H9 (cell line): ENCODE measurements at regions not wholly inside any gene's neighbourhood (a gene's known extent, or its start where the extent isn't known, plus 50 kb on each side); places are given as distances from the start of the nearest gene placed in this dataset.

Source experiments
- DNase-seq: peaks from one replicate; pipeline ENCODE4 v3.0.0-alpha.2; 2017
- H2AFZ ChIP-seq: one replicate; pipeline ENCODE4 v1.6.1; 2013; ENCODE audit warnings: mild to moderate bottlenecking, low read length, control low read depth, moderate library complexity
- H2AK5ac ChIP-seq: 2 replicates; pipeline ENCODE4 v1.6.1; 2013; ENCODE audit warnings: low read length, control low read depth, mixed read lengths; ENCODE audit not compliant: insufficient read length
- H2BK120ac ChIP-seq: one replicate; pipeline ENCODE4 v1.6.1; 2013; ENCODE audit warnings: low read depth, mild to moderate bottlenecking, low read length, control low read depth, inconsistent platforms; ENCODE audit not compliant: poor library complexity, severe bottlenecking
- H2BK12ac ChIP-seq: 2 replicates; pipeline ENCODE4 v1.6.1; 2013; ENCODE audit warnings: low read length, control low read depth, mixed read lengths, low read depth; ENCODE audit not compliant: insufficient read length
- H2BK15ac ChIP-seq: 2 replicates; pipeline ENCODE4 v1.6.1; 2013; ENCODE audit warnings: low read depth, low read length, control low read depth
- H2BK20ac ChIP-seq: one replicate; pipeline ENCODE4 v1.6.1; 2013; ENCODE audit warnings: low read depth, mild to moderate bottlenecking, low read length, control low read depth, inconsistent platforms; ENCODE audit not compliant: poor library complexity, severe bottlenecking
- H2BK5ac ChIP-seq: 2 replicates; pipeline ENCODE4 v1.6.1; 2013; ENCODE audit warnings: low read length, control low read depth, mixed read lengths; ENCODE audit not compliant: insufficient read length
- H3K14ac ChIP-seq: 2 replicates; pipeline ENCODE4 v1.6.1; 2013; ENCODE audit warnings: low read length, control low read depth; ENCODE audit not compliant: insufficient read depth
- H3K18ac ChIP-seq: 2 replicates; pipeline ENCODE4 v1.6.1; 2013; ENCODE audit warnings: low read depth, mild to moderate bottlenecking, mixed read lengths, low read length, control low read depth; ENCODE audit not compliant: insufficient read length
- H3K23ac ChIP-seq: 2 replicates; pipeline ENCODE4 v1.6.1; 2013; ENCODE audit warnings: low read length, control low read depth, mixed read lengths, low read depth; ENCODE audit not compliant: insufficient read length
- H3K23me2 ChIP-seq: 2 replicates; pipeline ENCODE4 v1.6.1; 2013; ENCODE audit warnings: low read depth, mild to moderate bottlenecking, mixed read lengths, low read length, control low read depth; ENCODE audit not compliant: insufficient read length, poor library complexity, severe bottlenecking
- H3K27ac ChIP-seq: 2 replicates; pipeline ENCODE4 v1.5.1; 2013; ENCODE audit warnings: low read length, control low read depth, mixed read lengths, low read depth; ENCODE audit not compliant: insufficient read length
- H3K27me3 ChIP-seq: 2 replicates; pipeline ENCODE4 v1.6.1; 2013; ENCODE audit warnings: low read length, control low read depth, inconsistent platforms; ENCODE audit not compliant: insufficient read depth
- H3K4ac ChIP-seq: 2 replicates; pipeline ENCODE4 v1.6.1; 2013; ENCODE audit warnings: low read depth, mild to moderate bottlenecking, control low read depth, inconsistent platforms, low read length, moderate library complexity
- H3K4me1 ChIP-seq: 2 replicates; pipeline ENCODE4 v1.6.1; 2013; ENCODE audit warnings: low read length, control low read depth, inconsistent platforms; ENCODE audit not compliant: insufficient read depth
- H3K4me2 ChIP-seq: 2 replicates; pipeline ENCODE4 v1.6.1; 2013; ENCODE audit warnings: low read length, control low read depth, mixed read lengths; ENCODE audit not compliant: insufficient read length, insufficient read depth
- H3K56ac ChIP-seq: 2 replicates; pipeline ENCODE4 v1.6.1; 2013; ENCODE audit warnings: low read depth, mild to moderate bottlenecking, mixed read lengths, low read length, control low read depth; ENCODE audit not compliant: insufficient read length
- H3K79me1 ChIP-seq: 2 replicates; pipeline ENCODE4 v1.6.1; 2013; ENCODE audit warnings: low read depth, mild to moderate bottlenecking, moderate library complexity, low read length, control low read depth, inconsistent platforms; ENCODE audit not compliant: insufficient read depth, poor library complexity, severe bottlenecking
- H3K79me2 ChIP-seq: 2 replicates; pipeline ENCODE4 v1.6.1; 2013; ENCODE audit warnings: low read length, control low read depth, inconsistent platforms; ENCODE audit not compliant: insufficient read depth
- H3K9ac ChIP-seq: 2 replicates; pipeline ENCODE4 v1.6.1; 2013; ENCODE audit warnings: low read length, control low read depth, mixed read lengths; ENCODE audit not compliant: insufficient read length; ENCODE audit errors: extremely low read depth
- H3K9me3 ChIP-seq: one replicate; pipeline ENCODE4 v1.6.1; 2013; ENCODE audit warnings: low read depth, low read length, inconsistent platforms; ENCODE audit not compliant: control insufficient read depth
- H3T11ph ChIP-seq: one replicate; pipeline ENCODE4 v1.6.1; 2013; ENCODE audit warnings: mild to moderate bottlenecking, low read length, control low read depth, inconsistent platforms
- H4K20me1 ChIP-seq: one replicate; pipeline ENCODE4 v1.6.1; 2013; ENCODE audit not compliant: control insufficient read depth, insufficient read length, insufficient read depth
- H4K5ac ChIP-seq: 2 replicates; pipeline ENCODE4 v1.6.1; 2013; ENCODE audit warnings: low read depth, mild to moderate bottlenecking, mixed read lengths, low read length, control low read depth; ENCODE audit not compliant: insufficient read length
- H4K8ac ChIP-seq: replicated peaks from 2 replicates; pipeline ENCODE4 v1.6.1; 2013; ENCODE audit warnings: low read length, control low read depth, mixed read lengths, low read depth; ENCODE audit not compliant: insufficient read length
- H4K91ac ChIP-seq: 2 replicates; pipeline ENCODE4 v1.6.1; 2013; ENCODE audit warnings: low read depth, mild to moderate bottlenecking, moderate library complexity, mixed read lengths, low read length, control low read depth; ENCODE audit not compliant: insufficient read length
- H3K27ac Mint-ChIP-seq, 3 experiments: 2 replicates in 2 of 3; 3 replicates in 1 of 3; pipeline ENCODE4 v1.8.0; 2020 to 2021; ENCODE audit warnings: mixed read lengths in 3 of 3, mild to moderate bottlenecking in 1 of 3, moderate library complexity in 1 of 3
- H3K27me3 Mint-ChIP-seq: 2 replicates; pipeline ENCODE4 v1.8.0; 2021; ENCODE audit warnings: low read depth, mild to moderate bottlenecking, moderate library complexity, mixed read lengths
- H3K36me3 Mint-ChIP-seq, 3 experiments: 2 replicates in 2 of 3; 3 replicates in 1 of 3; pipeline ENCODE4 v1.8.0; 2020 to 2021; ENCODE audit warnings: low read depth in 3 of 3, mixed read lengths in 3 of 3; ENCODE audit not compliant: insufficient read depth in 1 of 3
- H3K4me1 Mint-ChIP-seq, 2 experiments: 2 replicates each; pipeline ENCODE4 v1.8.0; 2020; ENCODE audit warnings: mixed read lengths in 2 of 2
- H3K4me3 Mint-ChIP-seq, 2 experiments: 2 replicates in 1 of 2; 3 replicates in 1 of 2; pipeline ENCODE4 v1.8.0; 2020 to 2021; ENCODE audit warnings: mild to moderate bottlenecking in 2 of 2, mixed read lengths in 2 of 2, moderate library complexity in 1 of 2
- H3K9me3 Mint-ChIP-seq, 2 experiments: 2 replicates in 1 of 2; 3 replicates in 1 of 2; pipeline ENCODE4 v1.8.0; 2020; ENCODE audit warnings: mild to moderate bottlenecking in 2 of 2, mixed read lengths in 2 of 2, moderate library complexity in 1 of 2
- CTCF ChIP-seq: fragments of 200-600 bp; sonication (generic); conservative IDR thresholded peaks from 3 replicates; pipeline ENCODE4 v1.8.0; 2021; ENCODE audit warnings: antibody characterized with exemption, mild to moderate bottlenecking
- WGBS: extraction: QIAGEN DNeasy Blood & Tissue Kit; methylation state at CpG from one replicate; pipeline ENCODE4 v1.1.7; 2013; ENCODE audit warnings: missing lambda C conversion rate, low lambda C conversion rate, mixed read lengths; ENCODE audit not compliant: insufficient read length; ENCODE audit errors: extremely low coverage; 5-methylcytosine and 5-hydroxymethylcytosine counted together

- no CpG with 5 or more reads among the region's 7 CpGs for WGBS
- Histone ChIP-seq H2BK20ac (no peak overlapping the region), H2AK5ac (no peak overlapping the region), H4K20me1 (no peaks in the 10 kb centered on the region), H2BK12ac (no peak overlapping the region), H3K18ac (no peak overlapping the region), H3K27me3 (no peaks in the 10 kb centered on the region), H3K79me1 (no peaks in the 10 kb centered on the region), H3K9me3 (no peaks in the 10 kb centered on the region), H4K91ac (no peak overlapping the region), H3K27ac (no peak overlapping the region), H3K9ac (no peak overlapping the region), H3K23ac (no peak overlapping the region), H2AFZ (no peak overlapping the region), H3K4ac (no peak overlapping the region), H3K56ac (no peak overlapping the region), H3K14ac (no peak overlapping the region), H3K79me2 (no peaks in the 10 kb centered on the region), H3K4me2 (no peak overlapping the region), H4K5ac (no peak overlapping the region), H3T11ph (no peak overlapping the region), H2BK15ac (no peak overlapping the region), H3K4me1 (no peaks in the 10 kb centered on the region; the same call in 1 of the 2 replicates), H3K23me2 (no peaks in the 10 kb centered on the region), H2BK5ac (no peak overlapping the region), H4K8ac (no peak overlapping the region), H2BK120ac (no peak overlapping the region)
- no peak for DNase-seq
- H3K27me3 Mint-ChIP-seq: peaks cover 35% of the 10 kb centered on the region
- H3K4me1 Mint-ChIP-seq: peaks cover 29 to 36% of the 10 kb centered on the region in 2 experiments
- H3K36me3 Mint-ChIP-seq: no peaks in the 10 kb centered on the region
- H3K4me3 Mint-ChIP-seq: no peak overlapping the region
- no peak overlapping the region for H3K27ac Mint-ChIP-seq
- TF ChIP-seq CTCF: no peak
- H3K9me3 Mint-ChIP-seq: no peaks in the 10 kb centered on the region; a peak in 1 of 5 replicates
Observed at GRCh38 chr11:116511684-116512083, 261.1 kb downstream of the BUD13 start.
